ENCODE measurements at regions not wholly inside any gene's neighbourhood (a gene's known extent, or its start where the extent isn't known, plus 50 kb on each side); places are given as distances from the start of the nearest gene placed in this dataset.

GRCh38 chr6:6962086-6962485 lies 145.7 kb upstream of the RREB1 start:
- TF ChIP-seq POLR2A (conservative IDR thresholded peaks at IDR 0.05) (no peak), USF2 (CRISPR knock-in tag; IDR thresholded peaks at IDR 0.05) (no peak), ZNF274 (IDR thresholded peaks at IDR 0.05; ENCODE audit: borderline replicate concordance, low read depth, low read length) (no peak), ETS2 (tag; IDR thresholded peaks at IDR 0.05; ENCODE audit: borderline replicate concordance, poor library complexity, severe bottlenecking) (no peak), E2F1 (CRISPR knock-in tag; IDR thresholded peaks at IDR 0.05) (no peak), NFRKB (IDR thresholded peaks at IDR 0.05; ENCODE audit: low read depth) (no peak)

Measured in K562 (cell line).